Activated naive CD4-positive, alpha-beta T cell treated with anti-CD3 and anti-CD28 coated beads for 36 hours (primary cell): ENCODE measurements at regions not wholly inside any gene's neighbourhood (a gene's known extent, or its start where the extent isn't known, plus 50 kb on each side); places are given as distances from the start of the nearest gene placed in this dataset.

ENCODE experiments used
- CTCF ChIA-PET: fragments of 350-600 bp; sonication (Branson Sonifier 250); formaldehyde crosslinking; loops from one replicate; lab custom pipeline; 2021; ENCODE audit warnings: antibody characterized with exemption; lab: Charles Lee
- DNase-seq: peaks from one replicate; pipeline ENCODE4 v3.0.0-alpha.2; 2020
- H3K27ac Mint-ChIP-seq: one replicate; pipeline ENCODE4 v1.8.0; 2021; ENCODE audit warnings: mild to moderate bottlenecking, mixed read lengths
- H3K27me3 Mint-ChIP-seq: one replicate; pipeline ENCODE4 v1.8.0; 2021; ENCODE audit warnings: low read depth, mixed read lengths
- H3K36me3 Mint-ChIP-seq: one replicate; pipeline ENCODE4 v1.8.0; 2021; ENCODE audit warnings: low read depth, mixed read lengths
- H3K4me1 Mint-ChIP-seq: one replicate; pipeline ENCODE4 v1.8.0; 2021; ENCODE audit warnings: low read depth, mixed read lengths
- H3K4me3 Mint-ChIP-seq: one replicate; pipeline ENCODE4 v1.8.0; 2021; ENCODE audit warnings: mild to moderate bottlenecking, moderate library complexity, mixed read lengths
- H3K9me3 Mint-ChIP-seq: one replicate; pipeline ENCODE4 v1.8.0; 2021; ENCODE audit warnings: mixed read lengths
- intact Hi-C: fragments of 100-400 bp; cut with micrococcal nuclease; formaldehyde crosslinking; loops from one replicate; pipeline ENCODE4 v1.15.1; 2023

GRCh38 chr6:89028774-89029173 is 51.8 kb upstream of the PNRC1 start:
- Mint-ChIP-seq H3K27me3 (no peaks in the 10 kb centered on the region), H3K4me1 (no peaks in the 10 kb centered on the region), H3K36me3 (no peaks in the 10 kb centered on the region), H3K27ac (no peak overlapping the region), H3K4me3 (no peak overlapping the region), H3K9me3 (no peaks in the 10 kb centered on the region)
- intact Hi-C loops, result no loop called here
- CTCF ChIA-PET, result no interaction called here
- no peak for DNase-seq

GRCh38 chr6:89027756-89028155 is 52.8 kb upstream of the PNRC1 start:
- Mint-ChIP-seq H3K27ac (no peak overlapping the region), H3K36me3 (no peaks in the 10 kb centered on the region), H3K9me3 (no peaks in the 10 kb centered on the region), H3K27me3 (no peaks in the 10 kb centered on the region), H3K4me1 (no peaks in the 10 kb centered on the region), H3K4me3 (no peak overlapping the region)
- CTCF ChIA-PET, result no interaction called here
- no peak for DNase-seq
- intact Hi-C loops, result no loop called here

- CTCF ChIA-PET, result no interaction called here
- no peak overlapping the region for H3K4me3 Mint-ChIP-seq
- no peaks in the 10 kb centered on the region for H3K9me3 Mint-ChIP-seq
- H3K4me1 Mint-ChIP-seq, result no peaks in the 10 kb centered on the region
- DNase-seq, result no peak
- H3K27me3 Mint-ChIP-seq, result no peaks in the 10 kb centered on the region
- intact Hi-C loops, result no loop called here
- no peak overlapping the region for H3K27ac Mint-ChIP-seq
- H3K36me3 Mint-ChIP-seq, result no peaks in the 10 kb centered on the region
These were observed 54.4 kb upstream of the PNRC1 start for GRCh38 chr6:89026151-89026550.

GRCh38 chr6:89025633-89026032 is 54.9 kb upstream of the PNRC1 start:
- Mint-ChIP-seq H3K36me3 (no peaks in the 10 kb centered on the region), H3K4me3 (no peak overlapping the region), H3K9me3 (no peaks in the 10 kb centered on the region), H3K27ac (no peak overlapping the region), H3K4me1 (no peaks in the 10 kb centered on the region), H3K27me3 (no peaks in the 10 kb centered on the region)
- DNase-seq, result no peak
- CTCF ChIA-PET, result no interaction called here
- intact Hi-C loops, result no loop called here

- DNase-seq, result no peak
- Mint-ChIP-seq H3K27me3 (no peaks in the 10 kb centered on the region), H3K4me1 (no peaks in the 10 kb centered on the region), H3K9me3 (no peaks in the 10 kb centered on the region), H3K27ac (no peak overlapping the region), H3K36me3 (no peaks in the 10 kb centered on the region), H3K4me3 (no peak overlapping the region)
- CTCF ChIA-PET, result no interaction called here
- intact Hi-C loops, result no loop called here
These were observed 56.1 kb upstream of the PNRC1 start for GRCh38 chr6:89024456-89024855.

- no peak for DNase-seq
- intact Hi-C loops, result no loop called here
These were observed 56.7 kb upstream of the PNRC1 start for GRCh38 chr6:89023591-89024441.

GRCh38 chr6:89022798-89023197 is 57.8 kb upstream of the PNRC1 start:
- H3K9me3 Mint-ChIP-seq, result no peaks in the 10 kb centered on the region
- H3K36me3 Mint-ChIP-seq, result no peaks in the 10 kb centered on the region
- H3K4me1 Mint-ChIP-seq, result no peaks in the 10 kb centered on the region
- H3K27me3 Mint-ChIP-seq, result no peaks in the 10 kb centered on the region
- H3K4me3 Mint-ChIP-seq, result no peak overlapping the region
- CTCF ChIA-PET, result no interaction called here
- H3K27ac Mint-ChIP-seq, result no peak overlapping the region
- no peak for DNase-seq
- intact Hi-C loops, result no loop called here

More at GRCh38 chr6:89023591-89024441, 56.7 kb upstream of the PNRC1 start:
- H3K27me3 Mint-ChIP-seq, result no peaks in the 10 kb centered on the region
- no peaks in the 10 kb centered on the region for H3K36me3 Mint-ChIP-seq
- H3K4me1 Mint-ChIP-seq, result no peaks in the 10 kb centered on the region
- no peak overlapping the region for H3K27ac Mint-ChIP-seq
- no peaks in the 10 kb centered on the region for H3K9me3 Mint-ChIP-seq
- CTCF ChIA-PET, result interaction anchor here (0.6 kb wide), 1 partner anchor 23 kb away, joined by 3 read pairs; no protein-coding TSS in a partner anchor
- no peak overlapping the region for H3K4me3 Mint-ChIP-seq

- CTCF ChIA-PET, result interaction anchor here (0.6 kb wide), 1 partner anchor 10 kb away, joined by 4 read pairs; no protein-coding TSS in a partner anchor
- no peaks in the 10 kb centered on the region for H3K27me3 Mint-ChIP-seq
- no peak overlapping the region for H3K27ac Mint-ChIP-seq
- peaks cover 2% of the 10 kb centered on the region for H3K9me3 Mint-ChIP-seq
- no peak overlapping the region for H3K4me3 Mint-ChIP-seq
- no peak for DNase-seq
- H3K36me3 Mint-ChIP-seq, result no peaks in the 10 kb centered on the region
- H3K4me1 Mint-ChIP-seq, result no peaks in the 10 kb centered on the region
- intact Hi-C loops, result no loop called here
These were observed 58.2 kb upstream of the RNGTT start for GRCh38 chr6:89021629-89022028.

GRCh38 chr6:89015971-89016370 is 52.6 kb upstream of the RNGTT start:
- no peak overlapping the region for H3K4me3 Mint-ChIP-seq
- no peaks in the 10 kb centered on the region for H3K36me3 Mint-ChIP-seq
- no peaks in the 10 kb centered on the region for H3K4me1 Mint-ChIP-seq
- no peaks in the 10 kb centered on the region for H3K27me3 Mint-ChIP-seq
- intact Hi-C loops, result no loop called here
- H3K9me3 Mint-ChIP-seq, result peaks cover 7% of the 10 kb centered on the region
- no peak for DNase-seq
- CTCF ChIA-PET, result interaction anchor here (0.7 kb wide), 1 partner anchor 454 kb away, joined by 4 read pairs; no protein-coding TSS in a partner anchor
- no peak overlapping the region for H3K27ac Mint-ChIP-seq

- H3K36me3 Mint-ChIP-seq, result no peaks in the 10 kb centered on the region
- no peak overlapping the region for H3K27ac Mint-ChIP-seq
- intact Hi-C loops, result no loop called here
- DNase-seq, result no peak
- peaks cover under 1% of the 10 kb centered on the region for H3K4me1 Mint-ChIP-seq
- H3K4me3 Mint-ChIP-seq, result no peak overlapping the region
- peaks cover 7% of the 10 kb centered on the region for H3K9me3 Mint-ChIP-seq
- CTCF ChIA-PET, result no interaction called here
- no peaks in the 10 kb centered on the region for H3K27me3 Mint-ChIP-seq
These were observed 50.0 kb upstream of the RNGTT start for GRCh38 chr6:89013438-89013837.
